Retina (tissue), 1 donor: ENCODE measurements at regions not wholly inside any gene's neighbourhood (a gene's known extent, or its start where the extent isn't known, plus 50 kb on each side); places are given as distances from the start of the nearest gene placed in this dataset.
"Not testable (repeated sequence)": the region's sequence is repeated elsewhere in the genome, so short reads cannot be mapped to it uniquely, and the experiment has no call there.

Experiments used
- DNase-seq: peaks from one replicate; pipeline ENCODE4 v3.0.0-alpha.2; 2016

- no peak for DNase-seq
Observed at GRCh38 chr4:133450813-133451212, 301.7 kb downstream of the PCDH10 start.

- DNase-seq: no peak
Observed at GRCh38 chr4:133440404-133440803, 291.3 kb downstream of the PCDH10 start.

- DNase-seq: no peak
Observed at GRCh38 chr4:133439830-133440229, 290.7 kb downstream of the PCDH10 start.

GRCh38 chr4:133424605-133425004, 275.5 kb downstream of the PCDH10 start:
- DNase-seq: no peak

GRCh38 chr4:133403913-133404312, 254.8 kb downstream of the PCDH10 start:
- no peak for DNase-seq

- DNase-seq: no peak
Observed at GRCh38 chr4:133402616-133403015, 253.5 kb downstream of the PCDH10 start.

GRCh38 chr4:133394971-133395627, 246.0 kb downstream of the PCDH10 start:
- no peak for DNase-seq

- no peak for DNase-seq
Observed at GRCh38 chr4:133390198-133390855, 241.2 kb downstream of the PCDH10 start.

- no peak for DNase-seq
Observed at GRCh38 chr4:133389029-133389428, 239.9 kb downstream of the PCDH10 start.

- no peak for DNase-seq
Observed at GRCh38 chr4:133385161-133385954, 236.3 kb downstream of the PCDH10 start.

- no peak for DNase-seq
Observed at GRCh38 chr4:133379681-133380438, 230.8 kb downstream of the PCDH10 start.

- DNase-seq: no peak
Observed at GRCh38 chr4:133377286-133377685, 228.2 kb downstream of the PCDH10 start.

GRCh38 chr4:133372699-133373098, 223.6 kb downstream of the PCDH10 start:
- no peak for DNase-seq

GRCh38 chr4:133355633-133356032, 206.5 kb downstream of the PCDH10 start:
- no peak for DNase-seq

- DNase-seq: no peak
Observed at GRCh38 chr4:133347409-133347808, 198.3 kb downstream of the PCDH10 start.

- no peak for DNase-seq
Observed at GRCh38 chr4:133324491-133324890, 175.4 kb downstream of the PCDH10 start.

GRCh38 chr4:133323670-133324069, 174.6 kb downstream of the PCDH10 start:
- no peak for DNase-seq

GRCh38 chr4:133320576-133321170, 171.6 kb downstream of the PCDH10 start:
- peak; percentile 25 for DNase-seq

GRCh38 chr4:133316909-133317308, 167.8 kb downstream of the PCDH10 start:
- DNase-seq: no peak

GRCh38 chr4:133314991-133315390, 165.9 kb downstream of the PCDH10 start:
- no peak for DNase-seq

- no peak for DNase-seq
Observed at GRCh38 chr4:133287396-133287795, 138.3 kb downstream of the PCDH10 start.

- no peak for DNase-seq
Observed at GRCh38 chr4:133278591-133278990, 129.5 kb downstream of the PCDH10 start.

- not testable (repeated sequence) for DNase-seq
Observed at GRCh38 chr4:133277940-133278339, 128.8 kb downstream of the PCDH10 start.
